Islet of Langerhans (tissue), 1 donor: ENCODE measurements at regions not wholly inside any gene's neighbourhood (a gene's known extent, or its start where the extent isn't known, plus 50 kb on each side); places are given as distances from the start of the nearest gene placed in this dataset.

Experiments
- FAIRE-seq: peaks from one replicate; lab custom pipeline; 2011; peaks lifted over from hg19 to GRCh38; lab: Jason Lieb, UNC

GRCh38 chr12:40557980-40558379 lies 134.3 kb upstream of the CNTN1 start:
- no peak for FAIRE-seq

- no peak for FAIRE-seq
Measured at GRCh38 chr12:40559865-40560264, 132.4 kb upstream of the CNTN1 start.

- FAIRE-seq, result no peak
Measured at GRCh38 chr12:40560848-40561247, 131.4 kb upstream of the CNTN1 start.

GRCh38 chr12:40561395-40561966 lies 130.8 kb upstream of the CNTN1 start:
- FAIRE-seq, result no peak

GRCh38 chr12:40565029-40565633 lies 127.1 kb upstream of the CNTN1 start:
- no peak for FAIRE-seq

- FAIRE-seq, result no peak
Measured at GRCh38 chr12:40566271-40566670, 126.0 kb upstream of the CNTN1 start.

- FAIRE-seq, result no peak
Measured at GRCh38 chr12:40569626-40570179, 122.5 kb upstream of the CNTN1 start.

GRCh38 chr12:40573024-40573423 lies 119.2 kb upstream of the CNTN1 start:
- FAIRE-seq, result no peak

GRCh38 chr12:40575987-40576386 lies 116.3 kb upstream of the CNTN1 start:
- no peak for FAIRE-seq

GRCh38 chr12:40577834-40578233 lies 114.4 kb upstream of the CNTN1 start:
- no peak for FAIRE-seq

GRCh38 chr12:40579687-40580086 lies 112.6 kb upstream of the CNTN1 start:
- no peak for FAIRE-seq

GRCh38 chr12:40580346-40580745 lies 111.9 kb upstream of the CNTN1 start:
- no peak for FAIRE-seq

- FAIRE-seq, result no peak
Measured at GRCh38 chr12:40581889-40582288, 110.3 kb upstream of the CNTN1 start.

- FAIRE-seq, result no peak
Measured at GRCh38 chr12:40583743-40584142, 108.5 kb upstream of the CNTN1 start.

GRCh38 chr12:40584763-40585162 lies 107.5 kb upstream of the CNTN1 start:
- no peak for FAIRE-seq

- no peak for FAIRE-seq
Measured at GRCh38 chr12:40586823-40587222, 105.4 kb upstream of the CNTN1 start.

GRCh38 chr12:40587421-40587820 lies 104.8 kb upstream of the CNTN1 start:
- FAIRE-seq, result no peak

- FAIRE-seq, result no peak
Measured at GRCh38 chr12:40587970-40588369, 104.3 kb upstream of the CNTN1 start.

GRCh38 chr12:40597133-40597532 lies 95.1 kb upstream of the CNTN1 start:
- FAIRE-seq, result no peak

GRCh38 chr12:40598073-40598472 lies 94.2 kb upstream of the CNTN1 start:
- FAIRE-seq, result no peak

- FAIRE-seq, result no peak
Measured at GRCh38 chr12:40602562-40602961, 89.7 kb upstream of the CNTN1 start.

- no peak for FAIRE-seq
Measured at GRCh38 chr12:40614923-40615322, 77.3 kb upstream of the CNTN1 start.

- no peak for FAIRE-seq
Measured at GRCh38 chr12:40615590-40615989, 76.6 kb upstream of the CNTN1 start.

GRCh38 chr12:40616383-40616915 lies 75.8 kb upstream of the CNTN1 start:
- FAIRE-seq, result no peak
